HG03175 (cell line): ENCODE measurements at regions not wholly inside any gene's neighbourhood (a gene's known extent, or its start where the extent isn't known, plus 50 kb on each side); places are given as distances from the start of the nearest gene placed in this dataset.
"Not testable (repeated sequence)": the region's sequence is repeated elsewhere in the genome, so short reads cannot be mapped to it uniquely, and the experiment has no call there.

ENCODE experiments used
- ATAC-seq: cut with Tn5 transposase; IDR thresholded peaks from one replicate; pipeline ENCODE4 v1.9.1; 2021; ENCODE audit warnings: mild to moderate bottlenecking, moderate library complexity; ENCODE audit not compliant: unreplicated experiment

- no peak for ATAC-seq
Observed at GRCh38 chr2:173711816-173712215, 253.4 kb downstream of the SP3 start.

GRCh38 chr2:173713904-173714555 is 251.1 kb downstream of the SP3 start:
- ATAC-seq = no peak

- no peak for ATAC-seq
Observed at GRCh38 chr2:173715441-173715840, 249.7 kb downstream of the SP3 start.

- no peak for ATAC-seq
Observed at GRCh38 chr2:173716458-173717052, 248.6 kb downstream of the SP3 start.

- no peak for ATAC-seq
Observed at GRCh38 chr2:173719471-173719870, 245.7 kb downstream of the SP3 start.

- no peak for ATAC-seq
Observed at GRCh38 chr2:173720306-173720705, 244.9 kb downstream of the SP3 start.

GRCh38 chr2:173734797-173735196 is 230.4 kb downstream of the SP3 start:
- ATAC-seq = no peak

GRCh38 chr2:173737954-173738575 is 227.1 kb downstream of the SP3 start:
- ATAC-seq = not testable (repeated sequence)

- ATAC-seq = no peak
Observed at GRCh38 chr2:173739006-173739405, 226.2 kb downstream of the SP3 start.

GRCh38 chr2:173740639-173741038 is 224.5 kb downstream of the SP3 start:
- no peak for ATAC-seq

GRCh38 chr2:173741759-173742158 is 223.4 kb downstream of the SP3 start:
- ATAC-seq = no peak

GRCh38 chr2:173747035-173747434 is 218.1 kb downstream of the SP3 start:
- ATAC-seq = no peak

GRCh38 chr2:173749315-173749714 is 215.9 kb downstream of the SP3 start:
- no peak for ATAC-seq

- no peak for ATAC-seq
Observed at GRCh38 chr2:173750353-173750801, 214.8 kb downstream of the SP3 start.

- ATAC-seq = no peak
Observed at GRCh38 chr2:173750831-173751230, 214.3 kb downstream of the SP3 start.

GRCh38 chr2:173751245-173751975 is 213.8 kb downstream of the SP3 start:
- no peak for ATAC-seq

- ATAC-seq = no peak
Observed at GRCh38 chr2:173752152-173752551, 213.0 kb downstream of the SP3 start.

- no peak for ATAC-seq
Observed at GRCh38 chr2:173753441-173753840, 211.7 kb downstream of the SP3 start.

GRCh38 chr2:173754165-173754564 is 211.0 kb downstream of the SP3 start:
- ATAC-seq = no peak

GRCh38 chr2:173754837-173755236 is 210.3 kb downstream of the SP3 start:
- no peak for ATAC-seq

- no peak for ATAC-seq
Observed at GRCh38 chr2:173755798-173756197, 209.4 kb downstream of the SP3 start.

- ATAC-seq = no peak
Observed at GRCh38 chr2:173759959-173760358, 205.2 kb downstream of the SP3 start.
